ENCODE measurements at regions not wholly inside any gene's neighbourhood (a gene's known extent, or its start where the extent isn't known, plus 50 kb on each side); places are given as distances from the start of the nearest gene placed in this dataset.

GRCh38 chr10:120145107-120145506 is 252.6 kb downstream of the SEC23IP start:
- no peak for TF ChIP-seq CTCF (IDR thresholded peaks at IDR 0.05; ENCODE audit: extremely low read depth, missing control alignments)
- no peak for DNase-seq (ENCODE audit: low spot score)

GRCh38 chr10:120156614-120157274 is 264.2 kb downstream of the SEC23IP start:
- DNase-seq (ENCODE audit: low spot score): no peak
- no peak for TF ChIP-seq CTCF (IDR thresholded peaks at IDR 0.05; ENCODE audit: extremely low read depth, missing control alignments)

GRCh38 chr10:120161111-120161510 is 268.6 kb downstream of the SEC23IP start:
- no peak for TF ChIP-seq CTCF (IDR thresholded peaks at IDR 0.05; ENCODE audit: extremely low read depth, missing control alignments)

GRCh38 chr10:120162471-120162870 is 269.9 kb downstream of the SEC23IP start:
- TF ChIP-seq CTCF (IDR thresholded peaks at IDR 0.05; ENCODE audit: extremely low read depth, missing control alignments): no peak
- DNase-seq (ENCODE audit: low spot score): no peak

More at GRCh38 chr10:120161111-120161510, 268.6 kb downstream of the SEC23IP start:
- DNase-seq (ENCODE audit: low spot score): no peak

GRCh38 chr10:120172356-120172755 is 279.8 kb downstream of the SEC23IP start:
- DNase-seq (ENCODE audit: low spot score): no peak
- no peak for TF ChIP-seq CTCF (IDR thresholded peaks at IDR 0.05; ENCODE audit: extremely low read depth, missing control alignments)

- no peak for DNase-seq (ENCODE audit: low spot score)
- no peak for TF ChIP-seq CTCF (IDR thresholded peaks at IDR 0.05; ENCODE audit: extremely low read depth, missing control alignments)
Observed at GRCh38 chr10:120174491-120174890, 282.0 kb downstream of the SEC23IP start.

GRCh38 chr10:120177330-120177729 is 279.7 kb upstream of the PLPP4 start:
- no peak for TF ChIP-seq CTCF (IDR thresholded peaks at IDR 0.05; ENCODE audit: extremely low read depth, missing control alignments)

More at GRCh38 chr10:120177330-120177729, 279.7 kb upstream of the PLPP4 start:
- no peak for DNase-seq (ENCODE audit: low spot score)
